ENCODE measurements at regions not wholly inside any gene's neighbourhood (a gene's known extent, or its start where the extent isn't known, plus 50 kb on each side); places are given as distances from the start of the nearest gene placed in this dataset.

DNA sequence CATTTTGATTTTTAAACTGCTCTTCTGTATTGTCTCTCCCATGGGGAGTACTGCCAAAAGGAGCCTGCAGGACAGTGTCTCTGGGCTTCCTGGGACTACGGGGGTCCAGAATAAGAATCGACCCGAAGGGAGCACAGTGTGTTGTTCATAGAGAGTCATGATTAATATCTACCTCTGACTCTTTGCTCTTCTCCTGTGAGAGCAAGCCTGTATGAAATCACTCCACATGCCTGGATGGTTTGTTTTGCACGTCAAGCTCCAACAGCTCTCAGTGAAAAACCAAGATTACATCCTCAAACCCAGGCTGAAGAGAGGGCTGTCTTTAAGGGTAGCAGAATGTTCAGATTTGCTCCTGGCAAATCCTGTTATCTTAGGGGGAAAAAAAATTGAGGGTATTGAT is 1860.0 kb upstream of the WWC1 start:
- no peak for DNase-seq (ENCODE audit: extremely low read depth, low read depth)
- TF ChIP-seq, protein P1, sequence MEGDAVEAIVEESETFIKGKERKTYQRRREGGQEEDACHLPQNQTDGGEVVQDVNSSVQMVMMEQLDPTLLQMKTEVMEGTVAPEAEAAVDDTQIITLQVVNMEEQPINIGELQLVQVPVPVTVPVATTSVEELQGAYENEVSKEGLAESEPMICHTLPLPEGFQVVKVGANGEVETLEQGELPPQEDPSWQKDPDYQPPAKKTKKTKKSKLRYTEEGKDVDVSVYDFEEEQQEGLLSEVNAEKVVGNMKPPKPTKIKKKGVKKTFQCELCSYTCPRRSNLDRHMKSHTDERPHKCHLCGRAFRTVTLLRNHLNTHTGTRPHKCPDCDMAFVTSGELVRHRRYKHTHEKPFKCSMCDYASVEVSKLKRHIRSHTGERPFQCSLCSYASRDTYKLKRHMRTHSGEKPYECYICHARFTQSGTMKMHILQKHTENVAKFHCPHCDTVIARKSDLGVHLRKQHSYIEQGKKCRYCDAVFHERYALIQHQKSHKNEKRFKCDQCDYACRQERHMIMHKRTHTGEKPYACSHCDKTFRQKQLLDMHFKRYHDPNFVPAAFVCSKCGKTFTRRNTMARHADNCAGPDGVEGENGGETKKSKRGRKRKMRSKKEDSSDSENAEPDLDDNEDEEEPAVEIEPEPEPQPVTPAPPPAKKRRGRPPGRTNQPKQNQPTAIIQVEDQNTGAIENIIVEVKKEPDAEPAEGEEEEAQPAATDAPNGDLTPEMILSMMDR (IDR thresholded peaks at IDR 0.05; ENCODE audit: low read depth, low read length, missing control alignments): no peak
- H3K4me3 ChIP-seq (replicated peaks; ENCODE audit: low read depth, low read length): no peak overlapping the region

DNA sequence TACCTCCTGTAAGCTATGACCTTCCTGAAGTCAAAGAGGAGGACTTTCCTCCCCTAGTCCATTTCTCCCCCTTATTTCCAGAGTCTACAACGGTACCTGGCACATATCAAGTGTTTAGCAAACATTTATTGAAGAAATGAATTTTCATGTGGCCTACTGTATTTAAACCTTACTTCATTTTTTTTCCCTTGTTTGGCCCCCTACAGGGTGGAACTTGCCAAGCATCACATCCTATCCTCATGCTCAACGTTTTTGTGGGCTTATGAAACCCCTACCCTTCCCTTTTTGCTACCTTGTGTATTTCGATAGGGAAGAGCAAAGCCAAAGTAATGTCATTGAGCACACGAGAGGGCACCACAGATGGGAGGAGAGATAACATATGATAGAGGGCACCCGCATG is 1857.8 kb upstream of the WWC1 start:
- TF ChIP-seq, protein P1 (IDR thresholded peaks at IDR 0.05; ENCODE audit: low read depth, low read length, missing control alignments): no peak
- H3K4me3 ChIP-seq (replicated peaks; ENCODE audit: low read depth, low read length): no peak overlapping the region
- DNase-seq (ENCODE audit: extremely low read depth, low read depth): no peak

DNA sequence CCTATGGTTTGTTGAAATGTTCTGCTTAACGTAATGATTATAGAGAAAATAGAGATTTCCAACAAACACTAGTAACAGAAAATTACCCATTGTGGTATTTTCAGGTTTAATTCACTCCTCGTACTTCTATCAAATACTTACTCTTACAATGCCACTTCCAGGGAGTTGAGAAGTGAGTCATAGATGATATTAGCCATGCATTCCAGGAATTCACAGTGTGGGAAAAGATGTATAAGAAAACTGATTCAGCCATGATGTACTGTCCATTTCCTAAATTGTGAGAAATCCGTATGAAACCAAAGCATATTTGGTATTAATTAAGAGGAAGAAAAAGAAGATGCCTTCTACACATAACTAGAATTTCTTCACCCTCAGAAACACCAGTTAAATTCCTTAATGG is 1854.6 kb upstream of the WWC1 start:
- no peak overlapping the region for H3K4me3 ChIP-seq (replicated peaks; ENCODE audit: low read depth, low read length)
- no peak for DNase-seq (ENCODE audit: extremely low read depth, low read depth)
- TF ChIP-seq, protein P1 (IDR thresholded peaks at IDR 0.05; ENCODE audit: low read depth, low read length, missing control alignments): no peak

DNA sequence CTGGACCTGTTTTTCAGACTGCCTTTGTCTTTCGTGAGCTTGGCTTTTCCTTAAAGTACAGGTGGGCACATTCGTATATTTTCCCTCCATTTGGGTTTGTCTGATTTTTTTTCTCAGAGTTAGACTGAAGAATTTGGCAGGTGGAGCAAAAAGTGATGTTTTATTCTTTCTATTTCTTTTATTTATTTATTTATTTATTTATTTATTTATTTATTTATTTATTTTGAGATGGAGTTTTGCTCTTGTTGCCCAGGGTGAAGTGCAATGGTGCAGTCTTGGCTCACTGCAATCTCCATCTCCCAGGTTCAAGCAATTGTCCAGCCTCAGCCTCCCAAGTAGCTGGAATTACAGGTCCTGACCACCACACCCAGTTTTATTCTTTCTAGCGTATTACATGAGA is 1805.1 kb upstream of the WWC1 start:
- DNase-seq (ENCODE audit: extremely low read depth, low read depth): no peak
- TF ChIP-seq, protein P1 (IDR thresholded peaks at IDR 0.05; ENCODE audit: low read depth, low read length, missing control alignments): no peak
- no peak overlapping the region for H3K4me3 ChIP-seq (replicated peaks; ENCODE audit: low read depth, low read length)

DNA sequence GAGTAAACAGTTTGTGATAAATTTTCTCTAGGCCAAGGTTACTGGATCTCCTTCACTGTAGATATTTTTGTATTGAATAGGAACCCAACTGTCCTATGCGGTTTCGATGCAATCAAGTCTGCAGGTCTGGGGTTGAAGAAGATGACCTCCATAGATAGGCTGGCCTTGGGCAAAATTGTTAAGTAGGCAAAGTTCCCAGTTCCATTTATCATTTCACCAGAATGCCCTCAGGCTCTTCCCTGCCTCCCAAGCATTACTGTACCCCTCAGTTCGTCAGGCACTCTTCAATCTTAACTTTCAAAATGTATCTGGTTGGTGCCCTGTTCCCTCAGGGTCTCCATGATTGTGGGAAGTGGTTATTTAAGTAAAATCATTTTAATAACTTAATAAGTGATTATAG is 1802.9 kb upstream of the WWC1 start:
- no peak overlapping the region for H3K4me3 ChIP-seq (replicated peaks; ENCODE audit: low read depth, low read length)
- DNase-seq (ENCODE audit: extremely low read depth, low read depth): no peak
- TF ChIP-seq, protein P1 (IDR thresholded peaks at IDR 0.05; ENCODE audit: low read depth, low read length, missing control alignments): no peak

DNA sequence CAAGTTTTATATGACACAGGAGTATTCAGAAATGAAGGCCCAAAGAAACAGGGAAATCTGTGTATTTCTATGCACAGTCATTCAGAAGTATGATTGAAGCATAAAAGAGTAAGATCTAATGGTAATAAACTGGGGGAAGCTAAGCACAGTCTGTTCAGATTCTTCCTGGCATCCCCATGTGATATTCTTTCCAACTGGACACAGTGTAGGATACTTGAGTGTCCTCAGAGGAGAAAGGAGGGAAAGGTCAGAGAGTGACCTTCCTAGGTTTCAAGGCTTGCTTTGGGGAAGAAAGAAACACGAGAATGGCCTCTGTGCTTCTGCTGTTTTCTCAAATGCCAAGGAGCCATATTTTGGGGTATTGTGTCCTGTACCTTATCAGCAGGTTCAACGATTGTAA is 1798.4 kb upstream of the WWC1 start:
- no peak for DNase-seq (ENCODE audit: extremely low read depth, low read depth)
- TF ChIP-seq, protein P1 (IDR thresholded peaks at IDR 0.05; ENCODE audit: low read depth, low read length, missing control alignments): no peak
- H3K4me3 ChIP-seq (replicated peaks; ENCODE audit: low read depth, low read length): no peak overlapping the region

DNA sequence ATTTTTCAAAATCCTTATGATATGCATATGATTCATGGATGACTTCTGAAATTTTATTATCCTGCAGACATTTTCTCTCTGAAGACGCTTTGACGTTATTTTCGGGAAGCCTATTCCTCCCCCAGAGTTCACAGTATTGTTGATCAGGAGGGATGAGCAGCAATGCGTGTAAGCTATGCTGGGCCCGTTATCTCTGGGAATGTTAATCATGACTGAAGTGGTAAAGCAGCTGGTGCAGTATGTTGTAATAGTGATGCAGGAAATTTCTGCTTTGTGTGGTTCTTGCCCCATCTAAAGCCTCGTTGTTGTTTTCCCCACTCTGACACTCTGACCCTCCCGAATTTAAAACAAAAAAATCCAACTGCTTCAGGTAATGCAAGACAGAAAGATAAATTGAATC is 1797.8 kb upstream of the WWC1 start:
- TF ChIP-seq, protein P1 (IDR thresholded peaks at IDR 0.05; ENCODE audit: low read depth, low read length, missing control alignments): no peak
- DNase-seq (ENCODE audit: extremely low read depth, low read depth): no peak
- H3K4me3 ChIP-seq (replicated peaks; ENCODE audit: low read depth, low read length): no peak overlapping the region
